GM12878 (cell line): ENCODE measurements at regions not wholly inside any gene's neighbourhood (a gene's known extent, or its start where the extent isn't known, plus 50 kb on each side); places are given as distances from the start of the nearest gene placed in this dataset.

Experiments
- ATAC-seq: fragments of 200-7000 bp; cut with Tn5 transposase; 3 replicates; pipeline ENCODE4 v1.9.1; 2020; ENCODE audit warnings: mild to moderate bottlenecking, moderate library complexity
- BruUV-seq: library from RNA; stranded (reverse); fragments of 400-500 nt; replicated peaks from 2 replicates; lab custom pipeline; 2021; lab: Mats Ljungman, UMichigan
- CTCF ChIA-PET: fragments of 300-600 bp; sonication (Branson Sonifier 250); formaldehyde crosslinking; extraction: SDS; loops from one replicate; lab custom pipeline; 2021; ENCODE audit warnings: inconsistent platforms; lab: Yijun Ruan, JAX
- POLR2A ChIA-PET: fragments of 350-600 bp; formaldehyde crosslinking; extraction: SDS; loops from one replicate; lab custom pipeline; 2021; ENCODE audit warnings: inconsistent platforms; lab: Charles Lee
- RAD21 ChIA-PET: fragments of 300-600 bp; sonication (Branson Sonifier 250); formaldehyde crosslinking; loops from one replicate; lab custom pipeline; 2023; ENCODE audit warnings: antibody characterized with exemption; ENCODE audit not compliant: unreplicated experiment; lab: Charles Lee
- SMC1A ChIA-PET: fragments of 300-600 bp; sonication (Branson Sonifier 250); formaldehyde crosslinking; loops from one replicate; lab custom pipeline; 2023; ENCODE audit not compliant: unreplicated experiment, uncharacterized antibody; lab: Charles Lee
- DNase-seq: peaks from one replicate; pipeline ENCODE4 v3.0.0-alpha.2; 2011; ENCODE audit warnings: low read depth, low spot score
- FAIRE-seq: peaks from 3 replicates; lab custom pipeline; 2011; peaks lifted over from hg19 to GRCh38; lab: Jason Lieb, UNC
- H2AFZ ChIP-seq: 2 replicates; pipeline ENCODE4 v1.6.0; 2011; ENCODE audit warnings: low read depth, low read length, control low read depth; ENCODE audit not compliant: control insufficient read depth
- H3K27ac ChIP-seq: 2 replicates; pipeline ENCODE4 v1.5.1; 2011; ENCODE audit warnings: control low read depth; ENCODE audit not compliant: control insufficient read depth, insufficient read depth
- H3K27me3 ChIP-seq, 2 experiments: replicated peaks in 1 of 2; 2 replicates each; pipeline versions ENCODE4 v1.6.0 to v1.6.1; 2011; ENCODE audit warnings: low read length in 1 of 2; ENCODE audit not compliant: control insufficient read depth in 2 of 2, insufficient read depth in 2 of 2
- H3K36me3 ChIP-seq, 2 experiments: 2 replicates each; pipeline ENCODE4 v1.5.1; 2011; ENCODE audit warnings: low read length in 1 of 2; ENCODE audit not compliant: control insufficient read depth in 2 of 2, insufficient read depth in 2 of 2
- H3K4me1 ChIP-seq: 2 replicates; pipeline ENCODE4 v1.6.1; 2011; ENCODE audit warnings: mild to moderate bottlenecking, low read length, moderate library complexity, mixed read lengths; ENCODE audit not compliant: control insufficient read depth, insufficient read depth
- H3K4me2 ChIP-seq: 2 replicates; pipeline ENCODE4 v1.6.0; 2011; ENCODE audit warnings: control low read depth; ENCODE audit not compliant: control insufficient read depth, insufficient read depth
- H3K4me3 ChIP-seq: fragments of 200-600 bp; sonication (generic); 2 replicates; pipeline ENCODE4 v1.5.1; 2016
- H3K79me2 ChIP-seq: 2 replicates; pipeline ENCODE4 v1.6.0; 2011; ENCODE audit warnings: low read length; ENCODE audit not compliant: control insufficient read depth, insufficient read depth
- H3K9ac ChIP-seq: 2 replicates; pipeline ENCODE4 v1.8.0; 2011; ENCODE audit warnings: low read length, control low read depth, mixed read lengths; ENCODE audit not compliant: control insufficient read depth, insufficient read depth
- H3K9me3 ChIP-seq: replicated peaks from 3 replicates; pipeline ENCODE4 v1.5.1; 2011; ENCODE audit warnings: mild to moderate bottlenecking, low read length; ENCODE audit not compliant: control insufficient read depth, insufficient read depth
- H4K20me1 ChIP-seq: 2 replicates; pipeline ENCODE4 v1.6.0; 2011; ENCODE audit not compliant: control insufficient read depth, insufficient read depth
- REST ChIP-seq: IDR thresholded peaks from 2 replicates; pipeline ENCODE4 v1.6.1; 2012; ENCODE audit warnings: mild to moderate bottlenecking, low read depth, low read length
- TCF3 ChIP-seq: IDR thresholded peaks from 2 replicates; pipeline ENCODE4 v1.6.1; 2012; ENCODE audit warnings: low read depth, mild to moderate bottlenecking, low read length, borderline replicate concordance; ENCODE audit not compliant: insufficient read depth
- WGBS: methylation state at CpG from one replicate; pipeline ENCODE4 v1.1.6; 2016; ENCODE audit warnings: low lambda C conversion rate; ENCODE audit not compliant: insufficient replicate concordance, insufficient coverage; ENCODE audit errors: missing lambda C conversion rate; 5-methylcytosine and 5-hydroxymethylcytosine counted together
- in situ Hi-C: fragments of 300-500 bp; cut with MboI; formaldehyde crosslinking; loops from 9 replicates; pipeline ENCODE4 v1.14.3; 2018; ENCODE audit warnings: mixed read lengths
- intact Hi-C: fragments of 100-400 bp; cut with micrococcal nuclease; formaldehyde crosslinking; loops from one replicate; pipeline ENCODE4 v1.14.2; 2022; ENCODE audit not compliant: unreplicated experiment

GRCh38 chr18:23331091-23331920 lies 121.8 kb upstream of the RIOK3 start:
- no peaks in the 10 kb centered on the region; the same call in 2 of the 3 replicates for H3K9me3 ChIP-seq
- H3K27me3 ChIP-seq = no peaks in the 10 kb centered on the region
- ChIA-PET SMC1A (interaction anchor here (0.7 to 2.7 kb wide), 7 partner anchors 8 to 112 kb away, joined by 3 to 15 read pairs (median 6); no protein-coding TSS in a partner anchor), POLR2A (interaction anchor here (0.7 to 1.6 kb wide), 6 partner anchors 10 to 271 kb away, joined by 3 to 9 read pairs (median 4); no protein-coding TSS in a partner anchor), CTCF (interaction anchor here (0.8 to 2.4 kb wide), 4 partner anchors 8 to 26 kb away, joined by 3 to 7 read pairs (median 4); no protein-coding TSS in a partner anchor), RAD21 (interaction anchor here (0.9 to 1.7 kb wide), 11 partner anchors 11 to 200 kb away, joined by 3 to 5 read pairs (median 3); no protein-coding TSS in a partner anchor)
- H3K4me1 ChIP-seq = peaks cover 10% of the 10 kb centered on the region
- 95% methylated on average over 22 of the region's 22 CpGs for WGBS
- no peak overlapping the region for H2AFZ ChIP-seq
- H3K36me3 ChIP-seq = no peaks in the 10 kb centered on the region
- intact Hi-C loops = no loop called here
- FAIRE-seq (no peak), DNase-seq (no peak), ATAC-seq (no peak)
- in situ Hi-C loops = no loop called here
- H3K4me2 ChIP-seq = no peak overlapping the region
- no peak overlapping the region for H3K4me3 ChIP-seq
- no peak for TF ChIP-seq TCF3
- TF ChIP-seq REST = no peak
- H3K9ac ChIP-seq = no peak overlapping the region
- no peak overlapping the region for H3K27ac ChIP-seq
- no peaks in the 10 kb centered on the region for H4K20me1 ChIP-seq
- no peaks in the 10 kb centered on the region for H3K79me2 ChIP-seq
- no TSS peak for BruUV-seq
